ENCODE measurements at regions not wholly inside any gene's neighbourhood (a gene's known extent, or its start where the extent isn't known, plus 50 kb on each side); places are given as distances from the start of the nearest gene placed in this dataset.
A peak's percentile ranks its signal among the peaks of the same experiment; 100 is the strongest.
"Not testable (repeated sequence)": the region's sequence is repeated elsewhere in the genome, so short reads cannot be mapped to it uniquely, and the experiment has no call there.

GRCh38 chr13:73521985-73522524, 463.2 kb downstream of the KLF5 start:
- no peak for DNase-seq (ENCODE audit: low read depth, low spot score)

- DNase-seq (ENCODE audit: low read depth, low spot score) = no peak
These were observed 462.5 kb downstream of the KLF5 start for GRCh38 chr13:73521290-73521624.

- DNase-seq (ENCODE audit: low read depth, low spot score) = no peak
These were observed 461.9 kb downstream of the KLF5 start for GRCh38 chr13:73520566-73521289.

GRCh38 chr13:73520135-73520534, 461.3 kb downstream of the KLF5 start:
- DNase-seq (ENCODE audit: low read depth, low spot score) = not testable (repeated sequence)

DNA sequence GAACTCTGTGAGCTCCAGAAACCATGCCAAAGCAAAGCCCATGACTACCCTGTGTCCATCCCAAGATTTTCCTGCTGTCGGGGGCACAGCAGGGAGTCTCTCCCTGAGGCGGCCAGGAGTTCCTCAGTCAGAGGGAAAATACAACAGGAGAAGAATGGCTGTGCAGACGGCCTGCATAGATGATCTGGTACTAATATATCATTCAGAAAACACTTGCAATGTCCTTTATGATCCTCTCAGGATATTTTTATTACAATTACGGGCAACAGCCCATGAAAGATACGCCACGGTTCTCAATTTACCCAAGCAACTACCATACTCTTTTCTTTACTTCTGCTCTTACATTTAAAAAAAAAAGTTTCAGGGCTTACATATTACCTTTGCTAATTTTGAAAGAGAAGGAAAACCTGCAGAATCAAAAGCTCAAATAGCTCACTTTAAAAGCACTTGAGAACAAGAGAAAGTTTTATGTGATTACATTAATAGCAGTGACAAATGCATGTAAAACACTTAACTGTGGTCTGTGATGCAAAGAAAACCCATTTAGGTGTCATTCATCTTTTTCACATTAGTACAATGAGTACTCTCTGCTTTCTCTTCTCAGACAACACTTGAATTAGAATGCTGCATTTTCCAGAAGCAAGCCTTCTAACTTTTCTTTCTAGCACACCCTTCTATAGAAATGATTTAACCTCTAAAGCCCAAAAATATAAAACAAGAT, 460.8 kb downstream of the KLF5 start:
- DNase-seq (ENCODE audit: low read depth, low spot score) = peak; percentile 10

DNA sequence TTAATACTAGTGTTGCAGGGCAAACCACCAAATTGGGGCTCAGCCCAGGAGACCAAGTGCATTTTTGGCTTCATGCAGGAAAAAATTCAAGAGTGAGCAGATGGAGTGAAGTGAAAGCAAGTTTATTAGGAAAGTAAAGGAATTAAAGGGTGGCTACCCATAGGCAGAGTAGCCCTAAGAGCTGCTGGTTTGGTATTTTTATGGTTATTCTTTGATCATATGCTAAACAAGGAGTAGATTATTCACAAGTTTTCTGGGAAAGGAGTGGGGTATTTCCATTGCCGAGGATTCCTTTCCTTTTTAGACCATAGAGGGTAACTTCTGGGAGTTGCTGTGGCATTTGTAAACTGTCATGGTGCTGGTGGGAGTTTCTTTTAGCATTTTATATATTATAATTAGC, 459.0 kb downstream of the KLF5 start:
- DNase-seq (ENCODE audit: low read depth, low spot score) = no peak

DNA sequence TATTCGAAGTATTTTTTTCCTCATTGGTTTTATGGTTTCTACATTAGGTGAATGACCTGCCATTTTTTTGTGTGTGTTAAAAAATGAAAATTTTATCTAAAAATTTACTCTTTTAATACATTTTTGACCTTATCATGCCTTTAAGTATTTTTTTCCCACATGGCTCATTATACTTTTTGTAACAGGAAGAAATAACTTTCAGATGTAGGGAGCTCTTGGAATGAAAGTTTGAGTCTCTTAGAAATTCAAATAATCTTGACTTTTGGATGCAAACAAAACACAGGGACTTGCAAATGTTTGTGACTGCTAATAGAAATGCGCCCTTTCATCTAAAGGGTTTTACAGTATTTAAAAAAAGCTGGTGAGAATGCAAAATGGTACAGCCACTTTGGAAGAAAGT, 457.9 kb downstream of the KLF5 start:
- DNase-seq (ENCODE audit: low read depth, low spot score) = no peak

GRCh38 chr13:73514208-73514607, 455.4 kb downstream of the KLF5 start:
- no peak for DNase-seq (ENCODE audit: low read depth, low spot score)

- DNase-seq (ENCODE audit: low read depth, low spot score) = no peak
These were observed 454.9 kb downstream of the KLF5 start for GRCh38 chr13:73513751-73514150.

GRCh38 chr13:73508841-73509240, 450.0 kb downstream of the KLF5 start:
- no peak for DNase-seq (ENCODE audit: low read depth, low spot score)

GRCh38 chr13:73505376-73505890, 446.6 kb downstream of the KLF5 start:
- DNase-seq (ENCODE audit: low read depth, low spot score) = no peak

GRCh38 chr13:73499695-73500094, 440.9 kb downstream of the KLF5 start:
- no peak for DNase-seq (ENCODE audit: low read depth, low spot score)

GRCh38 chr13:73497430-73497829, 438.6 kb downstream of the KLF5 start:
- DNase-seq (ENCODE audit: low read depth, low spot score) = no peak

- no peak for DNase-seq (ENCODE audit: low read depth, low spot score)
These were observed 437.9 kb downstream of the KLF5 start for GRCh38 chr13:73496711-73497110.

- DNase-seq (ENCODE audit: low read depth, low spot score) = no peak
These were observed 434.0 kb downstream of the KLF5 start for GRCh38 chr13:73492811-73493210.

DNA sequence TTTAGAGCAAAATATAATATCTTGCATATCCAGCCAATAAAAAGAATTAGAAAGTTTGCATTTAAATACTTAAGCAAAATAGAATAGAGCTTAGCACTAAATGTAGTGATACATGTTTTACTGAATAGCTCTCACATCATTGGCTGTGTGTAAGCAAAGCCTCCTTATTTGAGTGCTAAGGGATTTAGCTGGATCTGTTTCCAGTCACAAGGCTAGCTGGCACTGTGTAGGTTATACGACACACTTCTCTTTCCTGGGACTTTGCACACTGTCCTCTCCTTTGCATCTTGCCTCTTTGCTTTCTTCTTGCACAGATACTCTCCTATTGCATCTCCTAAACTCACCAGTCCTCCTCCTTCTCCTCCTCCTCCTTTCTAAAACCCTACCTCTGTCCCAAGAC, 423.8 kb downstream of the KLF5 start:
- DNase-seq (ENCODE audit: low read depth, low spot score) = no peak

DNA sequence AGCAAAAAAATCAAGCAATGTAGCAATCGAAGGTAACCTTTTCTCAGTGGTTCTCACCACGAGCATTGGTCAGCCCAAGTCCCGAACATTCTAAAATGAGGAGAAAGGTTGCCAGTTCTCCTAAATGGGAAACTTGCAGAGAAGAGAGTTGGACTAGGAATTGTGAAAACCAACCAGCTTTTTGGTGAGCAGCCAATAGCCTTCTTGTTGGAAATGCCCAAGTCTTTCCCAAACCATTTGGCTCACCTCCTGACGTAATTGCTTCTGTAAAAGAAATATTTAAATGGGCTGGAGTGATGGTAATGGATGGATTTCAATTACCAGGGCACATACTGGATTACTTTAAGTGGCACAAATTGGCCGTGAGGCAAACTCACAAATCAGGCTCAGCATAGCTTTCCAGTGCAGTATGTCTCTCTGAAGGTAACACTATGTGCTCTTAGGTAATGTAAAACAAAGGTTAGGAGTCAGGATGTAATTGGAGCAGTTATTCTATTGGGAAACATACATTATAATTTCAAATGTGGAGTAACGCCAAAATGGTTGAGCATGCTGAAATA, 423.2 kb downstream of the KLF5 start:
- no peak for DNase-seq (ENCODE audit: low read depth, low spot score)

- DNase-seq (ENCODE audit: low read depth, low spot score) = no peak
These were observed 422.2 kb downstream of the KLF5 start for GRCh38 chr13:73480779-73481559.

- DNase-seq (ENCODE audit: low read depth, low spot score) = no peak
These were observed 421.1 kb downstream of the KLF5 start for GRCh38 chr13:73479856-73480255.

- no peak for DNase-seq (ENCODE audit: low read depth, low spot score)
These were observed 420.5 kb downstream of the KLF5 start for GRCh38 chr13:73479351-73479750.

GRCh38 chr13:73477441-73477840, 418.6 kb downstream of the KLF5 start:
- DNase-seq (ENCODE audit: low read depth, low spot score) = no peak

GRCh38 chr13:73473016-73473415, 414.2 kb downstream of the KLF5 start:
- DNase-seq (ENCODE audit: low read depth, low spot score) = no peak

All from ELF-1 (cell line).